CD4-positive, alpha-beta T cell treated with Interleukin-2 at 100 ng/mL for 4 hours (primary cell): ENCODE measurements at regions not wholly inside any gene's neighbourhood (a gene's known extent, or its start where the extent isn't known, plus 50 kb on each side); places are given as distances from the start of the nearest gene placed in this dataset.

Experiments
- DNase-seq: peaks from one replicate; pipeline ENCODE4 v3.0.0-alpha.2; 2020; ENCODE audit warnings: low spot score

DNA sequence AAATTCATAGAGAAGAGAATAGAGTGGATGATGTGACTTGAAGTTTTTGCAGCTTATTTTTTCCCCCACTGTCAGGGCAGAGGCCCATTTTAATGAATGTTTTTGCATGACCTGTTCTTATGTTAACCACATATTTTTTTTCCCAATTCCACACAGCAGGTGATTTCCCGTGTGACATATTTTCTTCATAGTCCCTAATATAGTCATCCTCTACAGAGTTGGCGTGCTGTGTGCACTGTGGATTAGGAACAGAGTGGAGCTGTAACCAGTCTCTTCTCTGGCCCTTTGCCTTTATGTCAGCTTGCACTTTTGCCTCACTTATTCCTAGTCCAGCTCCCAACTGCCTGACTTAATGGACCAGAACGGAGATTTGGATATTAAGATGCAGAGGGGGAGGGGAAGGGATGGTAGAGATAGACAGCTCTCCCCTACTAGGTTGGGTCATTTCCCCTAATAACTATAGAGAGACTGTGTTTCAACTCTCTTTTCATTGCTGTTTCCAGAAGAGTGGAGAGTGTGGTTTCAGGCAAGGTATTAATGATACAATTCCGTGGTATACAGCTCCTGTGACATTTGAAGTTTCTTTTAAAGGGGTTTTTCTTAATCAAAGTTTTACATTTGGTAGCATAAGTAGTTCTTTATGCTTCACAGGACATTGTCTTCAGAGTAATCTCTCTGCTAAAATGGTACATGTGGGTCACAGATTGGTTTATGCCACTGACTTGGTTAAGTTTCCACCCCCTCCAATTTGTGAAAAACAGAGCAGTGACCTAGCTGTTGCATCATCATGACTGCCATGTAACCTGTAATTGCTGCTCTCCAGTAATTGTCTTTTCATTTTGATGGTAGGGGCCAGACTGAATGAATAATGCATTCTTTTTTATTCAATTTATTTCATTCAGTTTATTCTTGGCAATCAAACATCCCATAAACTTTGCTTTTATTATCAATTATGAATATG, 161.3 kb downstream of the HAUS1 start:
- DNase-seq, result no peak

DNA sequence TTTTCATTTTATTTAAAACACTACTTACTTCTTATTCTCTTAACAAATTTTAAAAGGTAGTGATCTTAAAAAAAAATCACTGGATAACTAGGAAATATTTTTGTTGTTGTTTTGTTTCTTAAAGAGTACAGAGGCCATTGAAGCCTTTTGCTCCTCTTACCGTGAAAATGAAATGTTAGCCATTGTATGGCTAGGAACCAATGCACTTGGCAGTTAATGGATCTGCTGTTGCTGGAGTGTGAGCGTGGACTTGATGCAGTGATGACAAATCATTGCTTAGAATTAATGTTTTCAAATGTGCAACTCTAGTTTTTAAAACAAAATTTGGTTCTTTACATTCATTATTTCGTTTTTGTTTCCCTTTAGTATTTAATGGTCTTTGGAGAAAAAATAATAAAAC, 162.3 kb downstream of the HAUS1 start:
- DNase-seq, result no peak

DNA sequence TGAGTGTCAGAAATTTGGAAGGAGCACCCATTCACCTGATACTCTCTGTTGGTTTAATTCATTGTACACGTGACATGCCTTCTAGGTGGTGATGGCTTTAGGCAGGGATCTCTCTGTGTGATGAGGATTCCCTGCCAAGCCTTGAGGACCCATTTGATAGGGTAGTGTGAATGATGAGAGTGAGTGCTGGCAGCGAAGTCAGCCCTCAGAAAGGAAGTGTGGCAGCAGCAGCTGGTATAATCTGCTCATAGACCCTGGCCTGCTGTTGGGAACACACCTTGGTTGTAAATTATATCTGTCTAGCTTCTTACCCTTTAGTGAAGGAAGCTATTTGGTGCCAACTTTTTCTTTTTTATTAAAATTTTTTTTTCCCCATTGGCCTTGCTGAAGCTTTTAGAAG, 164.5 kb downstream of the HAUS1 start:
- no peak for DNase-seq

DNA sequence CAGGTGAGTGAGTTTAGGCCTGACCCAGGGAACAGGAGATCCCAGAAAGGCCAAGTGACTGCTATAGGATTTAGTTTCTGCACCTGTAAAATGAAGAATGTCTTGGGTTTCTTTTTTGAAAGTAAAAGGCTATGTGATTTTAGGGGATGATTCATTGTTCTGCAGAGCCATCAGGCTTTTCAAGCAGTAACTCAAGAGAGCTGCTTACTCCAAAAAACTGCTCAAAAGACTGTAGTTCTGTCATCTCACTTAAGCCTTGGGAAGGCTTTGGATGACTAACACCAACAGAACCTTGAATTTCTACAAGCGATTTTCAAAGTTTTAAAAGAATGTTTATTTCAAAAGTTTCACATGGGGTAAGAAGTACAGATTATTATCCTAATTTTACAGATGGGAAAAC, 165.1 kb downstream of the HAUS1 start:
- DNase-seq, result no peak

DNA sequence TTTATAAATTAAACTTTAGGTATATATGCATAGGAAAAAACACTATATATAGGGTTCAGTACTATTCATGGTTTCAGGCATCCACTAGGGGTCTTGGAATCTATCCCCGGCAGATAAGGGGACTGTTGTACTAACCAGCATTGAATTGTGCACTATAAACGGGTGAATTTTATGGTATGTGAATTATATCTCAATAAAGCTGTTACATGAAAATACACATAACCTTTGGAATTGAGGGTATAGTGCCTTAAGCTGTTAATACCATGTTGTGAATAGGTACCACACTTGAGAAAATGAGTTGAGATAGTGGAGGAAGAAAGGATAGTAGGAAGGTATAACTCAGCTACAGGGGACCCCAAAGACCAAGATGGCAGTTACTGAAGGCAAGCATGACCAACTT, 167.3 kb downstream of the HAUS1 start:
- DNase-seq, result no peak

DNA sequence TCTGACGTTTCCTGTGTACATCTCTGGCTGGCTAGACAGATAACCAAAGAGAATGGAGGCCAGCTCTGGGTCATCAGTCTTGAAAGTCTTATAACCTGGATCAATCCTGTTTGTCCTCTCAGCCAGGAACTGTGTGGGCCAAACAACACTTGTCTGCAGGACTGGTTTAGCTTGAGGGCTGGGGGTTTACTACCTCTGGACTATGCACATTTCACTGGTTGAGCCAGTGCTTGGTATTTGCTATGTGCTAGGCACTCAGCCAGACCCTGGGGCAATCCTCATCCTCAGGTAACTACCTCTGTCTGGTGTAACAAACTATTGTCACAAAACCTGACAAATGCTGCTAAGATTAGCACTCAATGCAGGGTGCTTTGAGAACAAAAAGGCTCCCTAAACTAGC, 169.7 kb downstream of the HAUS1 start:
- no peak for DNase-seq

DNA sequence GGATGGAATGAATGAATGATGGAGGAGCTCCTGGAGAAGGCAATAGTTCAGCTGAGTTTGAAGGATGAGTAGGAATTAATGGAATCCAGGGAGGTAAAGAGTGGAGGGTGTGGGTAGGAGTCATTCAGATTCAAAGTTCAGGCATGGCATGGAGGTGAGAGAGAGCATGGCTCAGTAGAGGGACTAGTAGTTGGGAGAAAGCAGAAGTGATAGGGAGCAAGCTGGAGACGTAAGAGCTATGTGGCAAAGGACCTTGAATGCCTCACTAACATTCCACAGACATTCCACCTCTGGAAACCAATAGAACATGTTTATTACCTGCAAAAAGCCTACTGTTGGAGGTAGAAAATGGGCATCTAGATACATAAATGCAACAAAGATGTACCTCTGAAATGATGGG, 170.1 kb downstream of the HAUS1 start:
- no peak for DNase-seq

DNA sequence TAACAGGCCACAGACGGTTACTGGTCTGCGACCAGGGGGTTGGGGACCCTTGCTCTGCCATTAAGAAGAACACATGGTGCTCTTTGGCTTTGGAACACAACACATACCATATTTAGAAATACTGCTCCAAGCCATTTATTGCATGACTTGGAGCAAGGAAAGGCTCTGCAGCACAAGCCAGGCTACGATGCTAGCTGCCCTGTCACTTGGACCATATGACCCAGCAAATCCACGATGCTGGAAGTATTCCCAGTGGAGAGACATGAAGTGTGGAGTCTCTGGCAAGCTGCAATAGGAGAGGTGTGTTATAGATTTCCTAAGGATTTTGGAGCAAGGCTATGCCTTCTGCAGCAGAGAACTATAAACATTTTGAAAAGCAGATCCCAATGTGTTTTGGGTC, 171.2 kb downstream of the HAUS1 start:
- no peak for DNase-seq

DNA sequence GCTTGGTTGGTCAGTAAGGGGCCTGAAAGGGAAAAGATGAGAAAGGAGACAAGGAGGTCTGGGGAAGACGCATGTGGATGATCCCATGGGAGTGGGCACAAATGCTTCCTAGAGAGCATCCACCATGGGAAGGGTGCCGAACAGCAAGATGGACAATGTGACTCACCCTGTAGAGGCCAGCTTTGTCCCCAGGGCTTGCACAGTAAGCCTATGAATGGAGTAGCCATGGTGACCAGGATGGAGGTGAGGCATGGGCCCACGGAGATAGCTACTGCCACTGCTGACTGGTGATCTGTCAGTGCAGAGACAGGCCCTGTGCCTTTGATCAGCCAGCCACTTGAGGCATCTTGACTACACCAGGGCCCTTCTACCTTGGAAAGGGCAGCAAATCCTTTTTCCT, 172.6 kb downstream of the HAUS1 start:
- no peak for DNase-seq

DNA sequence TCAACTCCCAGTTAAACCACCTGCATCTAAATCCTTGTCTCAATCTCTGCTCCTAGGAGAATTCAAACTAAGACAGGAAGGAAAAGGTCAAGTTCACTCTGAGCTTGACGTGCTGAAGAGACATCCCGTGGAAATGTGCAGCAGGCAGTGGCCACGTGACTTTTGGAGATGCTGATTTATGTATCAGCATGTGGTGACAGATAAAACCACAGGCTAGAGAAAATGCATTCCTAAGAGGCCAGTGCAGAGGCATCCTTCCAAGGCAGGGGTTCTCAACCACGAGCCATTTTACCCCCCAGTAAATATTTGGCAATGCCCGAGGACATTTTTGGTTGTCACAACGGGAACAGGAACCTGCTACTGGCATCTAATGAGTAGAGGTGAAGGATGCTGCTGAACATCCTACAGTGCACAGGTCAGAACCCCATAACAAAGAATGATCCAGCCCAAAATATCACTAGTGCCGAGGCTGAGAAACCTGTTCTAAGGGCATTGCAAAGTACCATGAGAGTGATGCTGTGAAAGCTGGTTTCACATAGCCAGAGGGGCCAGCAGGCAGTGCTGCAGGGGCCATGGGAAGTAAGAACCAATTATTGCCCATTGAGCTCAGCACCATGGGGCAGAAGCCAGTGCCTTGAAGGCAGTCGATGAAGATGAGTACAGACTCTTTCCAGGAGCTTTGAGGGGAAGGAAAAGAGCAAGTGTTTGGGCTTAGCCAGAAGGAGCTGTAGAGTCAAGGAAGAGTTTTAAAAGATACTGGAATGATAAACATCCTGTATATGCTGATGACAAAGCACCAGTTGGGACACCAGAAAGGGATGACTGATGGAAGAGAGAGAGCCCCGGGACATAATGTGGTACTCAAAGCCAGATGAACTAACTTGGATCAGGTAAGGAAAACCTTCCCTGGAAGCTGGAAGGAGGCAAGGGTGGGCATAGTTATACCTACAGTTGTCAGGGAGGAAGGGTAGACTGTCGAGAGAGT, 174.6 kb downstream of the HAUS1 start:
- no peak for DNase-seq

DNA sequence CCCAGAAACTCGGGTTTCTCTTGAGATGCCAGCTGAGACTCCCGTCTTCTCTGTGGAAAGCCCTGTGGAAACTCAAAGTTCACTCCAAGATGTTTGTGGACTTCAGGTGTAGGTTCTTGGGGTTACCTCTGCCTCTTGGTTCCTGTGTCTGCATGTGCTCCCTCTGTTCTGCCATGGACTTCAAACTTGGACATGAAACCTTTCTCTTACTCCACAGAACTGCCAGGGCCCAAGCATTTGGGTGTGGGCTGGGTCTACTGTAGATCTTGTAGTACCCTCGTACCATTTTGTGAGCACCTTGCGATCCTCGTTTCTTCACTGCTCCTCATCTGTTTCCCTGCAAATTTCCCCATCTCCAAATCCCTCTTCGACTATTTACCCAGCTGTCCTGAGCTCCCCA, 175.5 kb downstream of the HAUS1 start:
- DNase-seq, result no peak

DNA sequence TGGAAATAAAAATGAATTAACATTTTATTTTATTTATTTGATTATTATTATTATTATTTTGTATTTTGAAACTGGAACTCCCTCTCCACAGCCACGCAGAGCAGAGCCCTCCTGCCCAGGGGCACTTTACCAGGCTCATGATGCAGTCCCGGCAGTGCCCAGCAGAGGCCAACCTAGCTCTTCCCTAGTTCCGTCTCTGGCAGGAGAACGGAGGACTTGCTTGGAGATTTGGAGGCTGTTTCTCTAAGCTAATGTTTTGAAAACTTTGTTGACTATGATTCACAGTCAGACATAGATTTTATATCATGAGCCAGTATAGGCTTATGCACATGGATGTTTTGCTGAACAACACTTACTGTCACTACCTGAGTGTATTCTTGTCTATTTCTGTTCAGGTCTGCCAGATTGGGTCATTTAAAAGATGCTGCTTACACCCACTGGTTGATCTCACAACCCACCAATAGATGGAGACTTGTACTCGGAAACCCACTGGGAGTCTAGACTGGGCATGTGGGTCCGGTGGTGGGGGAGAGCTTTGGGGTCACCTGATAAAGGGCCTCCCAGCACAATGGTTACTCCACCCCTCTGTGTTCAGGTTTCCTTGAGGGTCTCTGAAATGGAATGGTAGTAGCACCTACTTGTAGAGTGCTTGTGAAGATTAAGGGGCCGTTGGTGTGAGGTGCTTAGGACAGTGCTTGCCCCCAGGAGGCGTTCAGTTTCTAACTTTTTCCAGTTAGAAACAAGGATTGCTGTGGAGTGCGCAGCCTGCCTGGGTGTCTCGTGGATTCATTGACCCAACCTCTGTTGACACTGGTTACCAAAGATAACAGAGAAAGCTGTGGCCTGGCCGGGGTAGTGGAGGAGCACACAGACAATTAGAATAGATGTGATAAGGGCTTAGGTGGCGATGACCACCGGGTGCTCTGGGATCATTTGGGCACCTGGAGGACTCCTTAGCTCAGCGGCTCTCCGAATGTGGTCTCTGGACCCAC, 177.3 kb downstream of the HAUS1 start:
- DNase-seq, result peak; percentile 51

DNA sequence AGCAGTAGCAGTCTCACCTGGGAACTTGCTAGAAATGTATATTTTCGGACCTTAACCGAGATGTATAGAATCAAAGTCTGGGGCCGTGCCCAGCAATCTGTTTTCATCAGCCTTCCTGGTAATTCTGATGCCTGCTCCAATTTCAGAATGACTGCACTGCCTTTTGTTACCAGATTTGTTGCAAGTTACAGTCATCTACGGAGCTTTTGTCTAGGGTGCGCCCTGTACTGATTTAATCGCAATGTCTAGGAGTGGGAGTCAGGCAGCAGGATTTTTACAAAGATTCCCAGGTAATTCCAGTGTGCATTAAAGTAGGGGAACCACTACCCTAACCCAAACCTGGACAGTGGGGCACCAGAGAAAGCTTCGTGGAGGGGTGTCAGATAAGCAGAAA, 178.0 kb downstream of the HAUS1 start:
- no peak for DNase-seq

DNA sequence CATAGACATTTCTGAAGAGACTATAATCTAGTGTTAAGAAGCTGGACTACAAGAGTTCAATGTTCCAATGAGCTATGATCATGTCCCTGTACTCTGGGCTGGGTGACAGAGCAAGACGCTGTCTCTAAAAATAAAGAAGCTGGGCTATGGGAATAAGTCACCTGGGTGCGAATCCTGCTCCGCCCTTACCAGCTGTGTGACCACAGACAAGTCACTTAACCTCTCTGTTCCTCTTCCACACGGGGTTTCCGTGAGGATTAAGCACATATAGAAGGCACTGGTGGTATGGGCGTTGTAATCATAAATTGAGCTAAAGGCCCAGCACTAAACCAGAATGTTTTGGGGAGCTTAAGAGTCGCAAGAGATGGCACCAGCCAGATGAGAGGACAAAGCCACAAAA, 178.5 kb downstream of the HAUS1 start:
- no peak for DNase-seq

DNA sequence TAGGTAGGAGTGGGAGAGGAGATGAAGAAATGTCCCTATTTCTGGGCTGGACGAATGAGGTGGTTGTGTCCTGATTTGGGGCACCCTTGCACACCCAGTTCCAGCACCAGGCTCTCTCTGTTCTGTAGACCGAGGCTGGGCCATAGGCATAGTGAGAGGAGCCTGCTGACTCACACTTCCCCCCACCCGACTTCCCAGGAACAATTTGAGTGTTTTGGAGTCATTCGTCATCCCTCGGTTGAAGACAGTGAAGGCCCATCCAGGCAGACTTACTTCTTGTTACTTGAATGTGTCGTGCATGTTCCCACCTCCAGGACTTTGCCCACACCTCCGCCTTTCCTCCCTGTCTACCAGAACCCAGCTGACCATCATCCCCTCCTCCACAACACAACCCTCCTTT, 179.1 kb downstream of the HAUS1 start:
- no peak for DNase-seq

DNA sequence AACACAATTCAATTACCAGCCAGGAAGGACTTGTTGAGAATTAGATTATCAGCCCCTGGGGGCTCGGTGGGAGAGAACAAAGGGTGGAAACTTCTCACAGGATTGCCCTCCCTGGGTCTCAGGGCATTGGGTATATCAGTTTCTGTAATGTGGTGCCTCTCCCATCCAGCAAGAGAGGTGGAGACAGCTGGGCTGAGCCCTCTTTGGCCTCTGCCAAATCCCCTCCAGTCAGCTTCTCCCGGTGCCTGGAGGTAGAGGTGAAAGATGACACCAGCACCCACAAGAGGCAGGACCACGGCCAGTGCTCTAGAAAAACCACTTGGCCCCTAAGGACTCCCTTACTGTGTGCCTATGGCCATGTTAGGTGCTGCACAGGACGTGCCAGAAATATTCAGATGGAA, 179.7 kb downstream of the HAUS1 start:
- DNase-seq, result no peak

DNA sequence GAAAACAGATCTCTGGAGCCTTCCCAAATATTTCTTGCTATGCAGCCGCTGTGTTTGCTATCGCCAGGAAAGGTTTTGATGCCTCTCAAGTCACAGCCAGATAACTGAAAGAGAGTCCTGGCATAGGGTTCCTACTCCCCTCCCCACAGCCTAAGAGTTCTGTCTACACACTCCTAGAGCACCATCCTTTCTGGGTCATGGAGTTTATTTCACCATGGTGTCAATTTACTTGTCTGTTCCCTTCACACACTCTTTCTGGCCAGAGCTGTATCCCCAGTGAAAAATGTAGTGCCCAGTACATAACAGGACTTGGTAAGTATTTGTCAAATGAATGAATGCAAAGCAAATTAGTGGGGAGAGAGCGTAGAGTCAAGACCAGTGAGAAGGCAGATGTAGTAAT, 185.3 kb downstream of the HAUS1 start:
- DNase-seq, result no peak

DNA sequence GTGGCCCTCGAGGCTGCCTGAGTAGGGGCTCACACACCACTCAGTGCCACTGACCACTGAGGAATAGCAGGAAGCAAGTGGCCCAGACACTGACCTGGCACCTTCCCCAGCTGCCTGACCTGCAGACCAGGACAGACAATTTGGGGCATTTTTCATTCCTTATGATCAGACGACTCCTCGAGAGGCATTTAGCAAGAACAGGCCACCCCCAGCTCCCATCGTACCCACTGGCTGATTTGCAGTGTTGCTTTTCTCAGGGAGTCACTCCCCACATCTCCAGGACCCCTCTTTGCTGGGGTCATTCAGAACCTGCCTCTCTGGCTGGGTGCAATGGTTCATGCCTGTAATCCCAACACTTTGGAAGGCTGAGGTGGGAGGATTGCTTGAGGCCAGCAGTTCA, 185.7 kb downstream of the HAUS1 start:
- no peak for DNase-seq

DNA sequence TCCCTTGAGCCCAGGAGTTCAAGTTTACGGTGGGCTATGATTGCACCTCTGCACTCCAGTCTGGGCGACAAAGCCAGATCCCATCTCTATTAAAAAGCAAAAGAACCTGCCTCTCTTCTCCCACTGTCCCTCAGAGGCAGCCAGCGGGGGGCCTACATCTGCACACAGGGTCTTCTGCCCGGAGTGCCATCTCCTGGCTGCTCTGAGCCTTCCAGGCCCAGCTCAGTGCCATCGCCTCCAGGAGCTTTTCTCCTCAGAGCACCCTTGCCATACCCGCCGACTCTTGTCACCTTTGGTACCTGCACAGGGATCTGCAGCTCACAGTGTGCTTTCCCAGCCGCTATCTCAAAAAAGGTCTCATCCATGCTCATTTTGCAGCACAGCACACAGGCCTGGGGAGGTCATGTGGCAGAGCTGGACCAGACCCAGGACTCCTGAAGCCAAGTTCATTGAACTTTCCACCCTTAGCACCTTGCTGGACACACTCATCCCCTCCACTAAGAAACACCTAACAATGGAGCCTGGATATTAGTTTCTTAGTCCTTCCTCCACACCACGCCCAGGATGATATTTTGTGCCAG, 186.3 kb downstream of the HAUS1 start:
- no peak for DNase-seq

DNA sequence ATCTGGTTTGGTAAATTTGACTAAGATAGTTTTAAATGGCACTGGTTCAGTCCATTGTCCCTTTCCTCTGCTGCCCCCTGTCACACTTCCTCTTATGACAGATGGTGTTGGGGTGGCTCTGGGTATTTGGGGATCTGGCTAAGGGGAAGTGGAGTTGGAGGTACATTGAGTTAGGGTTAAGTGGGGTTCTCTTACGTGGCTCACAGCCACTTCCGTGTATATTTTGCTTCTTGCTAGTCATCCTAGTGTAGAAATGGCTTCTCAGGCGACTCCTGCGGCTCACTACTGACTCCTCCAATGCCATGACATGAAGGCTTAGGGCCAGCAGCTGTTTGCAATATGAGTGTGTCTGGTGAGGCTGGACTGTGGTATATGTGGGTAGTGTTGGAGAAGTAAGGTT, 187.0 kb downstream of the HAUS1 start:
- DNase-seq, result no peak

DNA sequence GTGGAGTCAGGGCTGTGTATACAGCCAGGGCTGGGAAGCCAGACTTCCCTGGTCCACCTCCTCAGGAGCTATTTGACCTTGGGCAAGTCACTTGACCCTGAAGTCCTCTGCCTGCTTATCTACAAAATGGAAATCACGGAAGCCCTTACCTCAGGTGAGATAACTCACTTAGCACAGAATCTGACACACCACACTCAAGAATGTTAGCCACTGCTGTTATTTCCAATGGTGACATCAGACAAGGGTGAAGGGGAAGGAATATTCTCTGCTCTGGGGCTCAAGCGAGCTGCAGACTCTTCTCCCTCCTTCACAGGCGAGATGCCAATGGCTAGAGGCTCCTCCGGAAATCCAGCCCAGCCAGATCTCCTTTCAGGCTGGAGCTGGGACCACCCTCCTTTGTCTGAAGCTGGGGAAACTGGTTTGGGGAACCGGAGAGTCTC, 189.6 kb downstream of the HAUS1 start:
- no peak for DNase-seq
